ENCODE measurements at regions not wholly inside any gene's neighbourhood (a gene's known extent, or its start where the extent isn't known, plus 50 kb on each side); places are given as distances from the start of the nearest gene placed in this dataset.

GRCh38 chr5:166185185-166185584, 2106.3 kb upstream of the WWC1 start:
- H3K9me3 ChIP-seq (ENCODE audit: low read length), result no peaks in the 10 kb centered on the region

GRCh38 chr5:166188501-166189325, 2102.7 kb upstream of the WWC1 start:
- no peaks in the 10 kb centered on the region for H3K79me2 ChIP-seq (replicated peaks; ENCODE audit: insufficient read depth, low read length)
- no peak overlapping the region for H3K4me3 ChIP-seq (ENCODE audit: low read length)
- no peak overlapping the region for H3K4me2 ChIP-seq (ENCODE audit: low read length)
- H3K9me3 ChIP-seq (ENCODE audit: low read length), result no peaks in the 10 kb centered on the region
- H3K9me2 ChIP-seq (ENCODE audit: insufficient read depth, low read length), result no peaks in the 10 kb centered on the region
- H3K27me3 ChIP-seq (ENCODE audit: insufficient read depth, low read depth, low read length), result no peaks in the 10 kb centered on the region
- H3F3A ChIP-seq (ENCODE audit: insufficient read depth, low read length, poor library complexity, severe bottlenecking), result no peaks in the 10 kb centered on the region
- no peaks in the 10 kb centered on the region for H3K36me3 ChIP-seq (ENCODE audit: insufficient read depth, low read length)
- H2AFZ ChIP-seq (ENCODE audit: low read depth, low read length), result no peak overlapping the region
- H3K27ac ChIP-seq (ENCODE audit: low read length), result no peak overlapping the region
- no peak for TF ChIP-seq MXI1 (conservative IDR thresholded peaks at IDR 0.05; ENCODE audit: poor library complexity, severe bottlenecking)
- TF ChIP-seq TAF1 (IDR thresholded peaks at IDR 0.05; ENCODE audit: low read depth), result no peak
- TF ChIP-seq POLR2AphosphoS5 (IDR thresholded peaks at IDR 0.05), result no peak
- TF ChIP-seq SMC3 (conservative IDR thresholded peaks at IDR 0.05; ENCODE audit: poor library complexity), result no peak
- no peak for TF ChIP-seq REST (IDR thresholded peaks at IDR 0.05; ENCODE audit: borderline replicate concordance)
- no peak for TF ChIP-seq RAD21 (conservative IDR thresholded peaks at IDR 0.05)
- no peak for TF ChIP-seq EZH2 (IDR thresholded peaks at IDR 0.05; ENCODE audit: borderline replicate concordance, insufficient read depth, low read length, poor library complexity, severe bottlenecking)
- TF ChIP-seq CTCF (IDR thresholded peaks at IDR 0.05; ENCODE audit: poor library complexity, severe bottlenecking), result no peak
- TF ChIP-seq EP300 (conservative IDR thresholded peaks at IDR 0.05; ENCODE audit: poor library complexity, severe bottlenecking), result no peak
- no peak overlapping the region for H3K9ac ChIP-seq (ENCODE audit: low read length)
- no peaks in the 10 kb centered on the region for H4K20me1 ChIP-seq (ENCODE audit: insufficient read depth)

More at GRCh38 chr5:166185185-166185584, 2106.3 kb upstream of the WWC1 start:
- Histone ChIP-seq H3K36me3 (ENCODE audit: insufficient read depth, low read length) (no peaks in the 10 kb centered on the region), H3F3A (ENCODE audit: insufficient read depth, low read length, poor library complexity, severe bottlenecking) (no peaks in the 10 kb centered on the region), H2AFZ (ENCODE audit: low read depth, low read length) (no peak overlapping the region), H3K27ac (ENCODE audit: low read length) (no peak overlapping the region), H3K9me2 (ENCODE audit: insufficient read depth, low read length) (no peaks in the 10 kb centered on the region), H3K27me3 (ENCODE audit: insufficient read depth, low read depth, low read length) (no peaks in the 10 kb centered on the region), H3K4me3 (ENCODE audit: low read length) (no peak overlapping the region), H3K9ac (ENCODE audit: low read length) (no peak overlapping the region), H3K4me2 (ENCODE audit: low read length) (no peak overlapping the region), H3K79me2 (replicated peaks; ENCODE audit: insufficient read depth, low read length) (no peaks in the 10 kb centered on the region), H4K20me1 (ENCODE audit: insufficient read depth) (no peaks in the 10 kb centered on the region)
- TF ChIP-seq EP300 (conservative IDR thresholded peaks at IDR 0.05; ENCODE audit: poor library complexity, severe bottlenecking), result no peak
- TF ChIP-seq TAF1 (IDR thresholded peaks at IDR 0.05; ENCODE audit: low read depth), result no peak
- TF ChIP-seq MXI1 (conservative IDR thresholded peaks at IDR 0.05; ENCODE audit: poor library complexity, severe bottlenecking), result no peak
- TF ChIP-seq POLR2AphosphoS5 (IDR thresholded peaks at IDR 0.05), result peak; percentile 10
- TF ChIP-seq SMC3 (conservative IDR thresholded peaks at IDR 0.05; ENCODE audit: poor library complexity), result no peak
